IMR-90 (cell line): ENCODE measurements at regions not wholly inside any gene's neighbourhood (a gene's known extent, or its start where the extent isn't known, plus 50 kb on each side); places are given as distances from the start of the nearest gene placed in this dataset.

Experiments
- ATAC-seq: fragments of 200-7000 bp; cut with Tn5 transposase; 2 replicates; pipeline ENCODE4 v1.9.1; 2020; ENCODE audit warnings: low read depth, mild to moderate bottlenecking, moderate library complexity
- BruUV-seq: library from RNA; stranded (reverse); fragments of 400-500 nt; replicated peaks from 2 replicates; lab custom pipeline; 2021; lab: Mats Ljungman, UMichigan
- CTCF ChIA-PET: fragments of 300-600 bp; formaldehyde crosslinking; extraction: SDS; loops from one replicate; lab custom pipeline; 2021; ENCODE audit warnings: antibody characterized with exemption; lab: Yijun Ruan, JAX
- POLR2A ChIA-PET: fragments of 300-600 bp; sonication (Branson Sonifier 250); formaldehyde crosslinking; loops from one replicate; lab custom pipeline; 2022; ENCODE audit warnings: antibody characterized with exemption; ENCODE audit not compliant: unreplicated experiment; lab: Charles Lee
- DNase-seq: peaks from one replicate; pipeline ENCODE4 v3.0.0; 2013
- H2AFZ ChIP-seq: replicated peaks from 2 replicates; pipeline ENCODE3; 2013; ENCODE audit warnings: low read length, mild to moderate bottlenecking; ENCODE audit not compliant: poor library complexity
- H2AK5ac ChIP-seq: 2 replicates; pipeline ENCODE4 v1.6.1; 2013; ENCODE audit warnings: low read depth, low read length, inconsistent platforms
- H2AK9ac ChIP-seq: replicated peaks from 2 replicates; pipeline ENCODE3; 2013; ENCODE audit warnings: mild to moderate bottlenecking, low read depth, low read length, moderate library complexity; ENCODE audit not compliant: poor library complexity
- H2BK120ac ChIP-seq: 2 replicates; pipeline ENCODE4 v1.6.1; 2013; ENCODE audit warnings: low read depth, low read length, inconsistent platforms
- H2BK15ac ChIP-seq: 3 replicates; pipeline ENCODE4 v1.6.1; 2013; ENCODE audit warnings: low read depth, low read length, inconsistent platforms
- H2BK20ac ChIP-seq: 2 replicates; pipeline ENCODE4 v1.6.1; 2013; ENCODE audit warnings: low read depth, mild to moderate bottlenecking, inconsistent platforms, low read length, moderate library complexity
- H2BK5ac ChIP-seq: 2 replicates; pipeline ENCODE4 v1.6.1; 2013; ENCODE audit warnings: mild to moderate bottlenecking, low read depth, low read length, inconsistent platforms; ENCODE audit not compliant: poor library complexity, severe bottlenecking
- H3K14ac ChIP-seq: replicated peaks from 2 replicates; pipeline ENCODE4 v1.6.1; 2013; ENCODE audit warnings: low read depth, low read length, inconsistent platforms
- H3K18ac ChIP-seq: 2 replicates; pipeline ENCODE4 v1.6.1; 2013; ENCODE audit warnings: low read depth, low read length, control low read depth
- H3K23ac ChIP-seq: 2 replicates; pipeline ENCODE4 v1.6.1; 2013; ENCODE audit warnings: low read depth, low read length, inconsistent platforms
- H3K27ac ChIP-seq: 2 replicates; pipeline ENCODE4 v1.5.1; 2013; ENCODE audit warnings: mild to moderate bottlenecking, control low read depth, low read length; ENCODE audit not compliant: insufficient read depth
- H3K27me3 ChIP-seq: 2 replicates; pipeline ENCODE4 v1.6.1; 2013; ENCODE audit warnings: low read length; ENCODE audit not compliant: control insufficient read depth, insufficient read depth
- H3K36me3 ChIP-seq: 2 replicates; pipeline ENCODE4 v1.6.1; 2013; ENCODE audit warnings: low read length, mixed read lengths; ENCODE audit not compliant: control insufficient read depth, insufficient read depth
- H3K4ac ChIP-seq: 2 replicates; pipeline ENCODE4 v1.6.1; 2013; ENCODE audit warnings: low read depth, low read length, inconsistent platforms
- H3K4me1 ChIP-seq: 2 replicates; pipeline ENCODE4 v1.6.1; 2013; ENCODE audit warnings: low read length, mixed read lengths; ENCODE audit not compliant: control insufficient read depth, insufficient read depth
- H3K4me2 ChIP-seq: 2 replicates; pipeline ENCODE4 v1.6.1; 2013; ENCODE audit warnings: low read depth, mild to moderate bottlenecking, control low read depth, low read length, moderate library complexity
- H3K4me3 ChIP-seq: 2 replicates; pipeline ENCODE4 v1.5.1; 2013; ENCODE audit warnings: low read depth, mild to moderate bottlenecking, control low read depth, low read length, moderate library complexity; ENCODE audit not compliant: insufficient read depth
- H3K56ac ChIP-seq: 2 replicates; pipeline ENCODE4 v1.6.1; 2013; ENCODE audit warnings: low read length, inconsistent platforms; ENCODE audit not compliant: insufficient read depth; ENCODE audit errors: extremely low read depth
- H3K79me1 ChIP-seq, 2 experiments: 2 replicates each; pipeline ENCODE4 v1.6.1; 2013; ENCODE audit warnings: low read length in 2 of 2, inconsistent platforms in 1 of 2, low read depth in 1 of 2
- H3K9ac ChIP-seq: 2 replicates; pipeline ENCODE4 v1.6.1; 2013; ENCODE audit warnings: low read depth, low read length, control low read depth
- H3K9me1 ChIP-seq: 2 replicates; pipeline ENCODE4 v1.6.1; 2013; ENCODE audit warnings: low read length, inconsistent platforms; ENCODE audit not compliant: insufficient read depth
- H3K9me3 ChIP-seq: 2 replicates; pipeline ENCODE4 v1.6.1; 2013; ENCODE audit warnings: low read length; ENCODE audit not compliant: control insufficient read depth, insufficient read depth
- H4K20me1 ChIP-seq: 2 replicates; pipeline ENCODE4 v1.6.1; 2013; ENCODE audit warnings: low read length, inconsistent platforms; ENCODE audit not compliant: insufficient read depth
- H4K5ac ChIP-seq: 2 replicates; pipeline ENCODE4 v1.6.1; 2013; ENCODE audit warnings: mild to moderate bottlenecking, low read depth, low read length, control low read depth
- H4K8ac ChIP-seq, 2 experiments: 2 replicates each; pipeline ENCODE4 v1.6.1; 2013; ENCODE audit warnings: low read depth in 2 of 2, low read length in 2 of 2, control low read depth in 1 of 2, inconsistent platforms in 1 of 2
- H4K91ac ChIP-seq: 2 replicates; pipeline ENCODE4 v1.6.1; 2013; ENCODE audit warnings: low read depth, low read length, inconsistent platforms; ENCODE audit not compliant: insufficient read depth
- CEBPB ChIP-seq: IDR thresholded peaks from 2 replicates; pipeline ENCODE4 v1.6.1; 2012; ENCODE audit warnings: low read depth, low read length, improper control_type of control experiment
- CHD1 ChIP-seq: IDR thresholded peaks from 2 replicates; pipeline ENCODE4 v1.6.1; 2012; ENCODE audit warnings: low read depth, low read length, improper control_type of control experiment
- MAZ ChIP-seq: IDR thresholded peaks from 2 replicates; pipeline ENCODE4 v1.6.1; 2012; ENCODE audit warnings: low read depth, mild to moderate bottlenecking, low read length, improper control_type of control experiment, moderate library complexity, borderline replicate concordance
- POLR2A ChIP-seq: IDR thresholded peaks from 2 replicates; pipeline ENCODE4 v1.6.1; 2012; ENCODE audit warnings: mild to moderate bottlenecking, low read depth, low read length
- RFX5 ChIP-seq: IDR thresholded peaks from 2 replicates; pipeline ENCODE4 v1.8.0; 2012; ENCODE audit warnings: low read depth, mild to moderate bottlenecking, low read length, moderate library complexity
- WGBS, 2 experiments: methylation state at CpG; one replicate each; pipeline versions ENCODE4 v1.1.5 to v1.1.7; 2013; ENCODE audit warnings: missing lambda C conversion rate in 2 of 2; ENCODE audit not compliant: insufficient read length in 1 of 2; ENCODE audit errors: extremely low coverage in 2 of 2; 5-methylcytosine and 5-hydroxymethylcytosine counted together
- dilution Hi-C: fragments of 300-500 bp; cut with HindIII; formaldehyde crosslinking; loops from one replicate; pipeline ENCODE4 v1.14.3; 2018; ENCODE audit warnings: low sequenced_read_pairs; ENCODE audit not compliant: unreplicated experiment
- in situ Hi-C: fragments of 300-500 bp; cut with MboI; formaldehyde crosslinking; loops from 3 replicates; pipeline ENCODE4 v1.14.3; 2019; ENCODE audit warnings: low sequenced_read_pairs, inconsistent platforms, mixed read lengths
- intact Hi-C: fragments of 100-400 bp; cut with micrococcal nuclease; formaldehyde crosslinking; loops from 2 replicates; pipeline ENCODE4 v1.10.0; 2022

GRCh38 chr10:78585952-78586351, 482.8 kb upstream of the ZMIZ1 start:
- TF ChIP-seq CHD1 (no peak), MAZ (no peak), CEBPB (no peak), POLR2A (no peak), RFX5 (no peak)
- H3K56ac ChIP-seq, result no peak overlapping the region
- no peak overlapping the region for H3K4me2 ChIP-seq
- intact Hi-C loops, result no loop called here
- H2BK5ac ChIP-seq, result no peak overlapping the region
- no peaks in the 10 kb centered on the region for H3K79me1 ChIP-seq
- H3K9ac ChIP-seq, result no peak overlapping the region
- ATAC-seq (no peak), DNase-seq (no peak)
- H3K14ac ChIP-seq, result no peak overlapping the region
- in situ Hi-C loops, result no loop called here
- H4K5ac ChIP-seq, result no peak overlapping the region
- no peaks in the 10 kb centered on the region for H3K36me3 ChIP-seq
- H4K8ac ChIP-seq, result no peak overlapping the region
- no peak overlapping the region for H3K27ac ChIP-seq
- no peak overlapping the region for H2BK120ac ChIP-seq
- H2AK9ac ChIP-seq, result no peak overlapping the region
- no peak overlapping the region for H2AFZ ChIP-seq
- no peaks in the 10 kb centered on the region for H3K9me3 ChIP-seq
- H3K4me3 ChIP-seq, result no peak overlapping the region
- H2AK5ac ChIP-seq, result no peak overlapping the region
- H3K23ac ChIP-seq, result no peak overlapping the region
- CTCF ChIA-PET, result no interaction called here
- WGBS, 2 experiments, result no CpG with 5 or more reads among the region's 4 CpGs
- no peak overlapping the region for H4K91ac ChIP-seq
- H3K4ac ChIP-seq, result no peak overlapping the region
- H2BK15ac ChIP-seq, result no peak overlapping the region
- H2BK20ac ChIP-seq, result no peak overlapping the region
- H3K4me1 ChIP-seq, result peaks cover 9% of the 10 kb centered on the region
- dilution Hi-C loops, result no loop called here
- no TSS peak for BruUV-seq
- H3K27me3 ChIP-seq, result peaks cover 15% of the 10 kb centered on the region
- no peak overlapping the region for H3K18ac ChIP-seq
- 0 out of 2 replicates have a peak, but pooled peaks cover 3% of the 10 kb centered on the region for H4K20me1 ChIP-seq
- POLR2A ChIA-PET, result no interaction called here
- peaks cover 3% of the 10 kb centered on the region; the same call in 1 of the 2 replicates for H3K9me1 ChIP-seq
